ENCODE measurements at regions not wholly inside any gene's neighbourhood (a gene's known extent, or its start where the extent isn't known, plus 50 kb on each side); places are given as distances from the start of the nearest gene placed in this dataset.
"Not testable (repeated sequence)": the region's sequence is repeated elsewhere in the genome, so short reads cannot be mapped to it uniquely, and the experiment has no call there.

GRCh38 chr21:31521515-31521914 is 138.0 kb upstream of the SOD1 start:
- no peaks in the 10 kb centered on the region for H3K9me3 ChIP-seq (replicated peaks; ENCODE audit: control insufficient read depth, low read depth, low read length)
- WGBS (ENCODE audit: insufficient coverage) = no CpG with 5 or more reads among the region's 3 CpGs
- no peak for DNase-seq

GRCh38 chr21:31520561-31521098 is 138.9 kb upstream of the SOD1 start:
- Histone ChIP-seq H3K4me1 (ENCODE audit: control insufficient read depth, insufficient read depth, low read length) (peaks cover 6% of the 10 kb centered on the region), H3K4me3 (ENCODE audit: low read length) (no peak overlapping the region), H3K27me3 (ENCODE audit: control insufficient read depth, insufficient read depth, low read length) (peaks cover 2% of the 10 kb centered on the region), H3K9me3 (replicated peaks; ENCODE audit: control insufficient read depth, low read depth, low read length) (no peaks in the 10 kb centered on the region), H3K27ac (ENCODE audit: low read length) (no peak overlapping the region), H3K36me3 (ENCODE audit: control insufficient read depth, insufficient read depth, low read length) (no peaks in the 10 kb centered on the region)
- DNase-seq = peak; percentile 63
- 13% methylated on average over 4 of the region's 8 CpGs for WGBS (ENCODE audit: insufficient coverage)

More at GRCh38 chr21:31521515-31521914, 138.0 kb upstream of the SOD1 start:
- H3K36me3 ChIP-seq (ENCODE audit: control insufficient read depth, insufficient read depth, low read length) = no peaks in the 10 kb centered on the region
- H3K4me3 ChIP-seq (ENCODE audit: low read length) = no peak overlapping the region
- H3K27ac ChIP-seq (ENCODE audit: low read length) = no peak overlapping the region
- peaks cover 6% of the 10 kb centered on the region for H3K4me1 ChIP-seq (ENCODE audit: control insufficient read depth, insufficient read depth, low read length)
- peaks cover 2% of the 10 kb centered on the region for H3K27me3 ChIP-seq (ENCODE audit: control insufficient read depth, insufficient read depth, low read length)

GRCh38 chr21:31518580-31518979 is 140.9 kb upstream of the SOD1 start:
- H3K4me1 ChIP-seq (ENCODE audit: control insufficient read depth, insufficient read depth, low read length) = peaks cover 6% of the 10 kb centered on the region
- no peak overlapping the region for H3K4me3 ChIP-seq (ENCODE audit: low read length)
- WGBS (ENCODE audit: insufficient coverage) = 57% methylated on average over 1 of the region's 4 CpGs
- no peaks in the 10 kb centered on the region for H3K9me3 ChIP-seq (replicated peaks; ENCODE audit: control insufficient read depth, low read depth, low read length)
- H3K27me3 ChIP-seq (ENCODE audit: control insufficient read depth, insufficient read depth, low read length) = peaks cover 4% of the 10 kb centered on the region
- no peak overlapping the region for H3K27ac ChIP-seq (ENCODE audit: low read length)
- H3K36me3 ChIP-seq (ENCODE audit: control insufficient read depth, insufficient read depth, low read length) = no peaks in the 10 kb centered on the region
- DNase-seq = peak; percentile 35

GRCh38 chr21:31517664-31518414 is 141.7 kb upstream of the SOD1 start:
- Histone ChIP-seq H3K9me3 (replicated peaks; ENCODE audit: control insufficient read depth, low read depth, low read length) (no peaks in the 10 kb centered on the region), H3K4me1 (ENCODE audit: control insufficient read depth, insufficient read depth, low read length) (peaks cover 6% of the 10 kb centered on the region), H3K27ac (ENCODE audit: low read length) (no peak overlapping the region), H3K4me3 (ENCODE audit: low read length) (no peak overlapping the region), H3K36me3 (ENCODE audit: control insufficient read depth, insufficient read depth, low read length) (no peaks in the 10 kb centered on the region), H3K27me3 (ENCODE audit: control insufficient read depth, insufficient read depth, low read length) (peaks cover 4% of the 10 kb centered on the region)
- WGBS (ENCODE audit: insufficient coverage) = 66% methylated on average over 5 of the region's 8 CpGs
- DNase-seq = no peak

GRCh38 chr21:31515253-31515652 is 144.2 kb upstream of the SOD1 start:
- Histone ChIP-seq H3K4me1 (ENCODE audit: control insufficient read depth, insufficient read depth, low read length) (no peaks in the 10 kb centered on the region), H3K27ac (ENCODE audit: low read length) (no peak overlapping the region), H3K36me3 (ENCODE audit: control insufficient read depth, insufficient read depth, low read length) (no peaks in the 10 kb centered on the region), H3K27me3 (ENCODE audit: control insufficient read depth, insufficient read depth, low read length) (peaks cover 4% of the 10 kb centered on the region), H3K4me3 (ENCODE audit: low read length) (no peak overlapping the region), H3K9me3 (replicated peaks; ENCODE audit: control insufficient read depth, low read depth, low read length) (no peaks in the 10 kb centered on the region)
- no peak for DNase-seq
- WGBS (ENCODE audit: insufficient coverage) = 83% methylated on average over 1 of the region's 2 CpGs

- H3K27ac ChIP-seq (ENCODE audit: low read length) = no peak overlapping the region
- H3K4me3 ChIP-seq (ENCODE audit: low read length) = no peak overlapping the region
- DNase-seq = peak; percentile 76
- no peaks in the 10 kb centered on the region for H3K36me3 ChIP-seq (ENCODE audit: control insufficient read depth, insufficient read depth, low read length)
- no peaks in the 10 kb centered on the region for H3K4me1 ChIP-seq (ENCODE audit: control insufficient read depth, insufficient read depth, low read length)
- WGBS (ENCODE audit: insufficient coverage) = 75% methylated on average over 6 of the region's 12 CpGs
- peaks cover 4% of the 10 kb centered on the region for H3K27me3 ChIP-seq (ENCODE audit: control insufficient read depth, insufficient read depth, low read length)
- no peaks in the 10 kb centered on the region for H3K9me3 ChIP-seq (replicated peaks; ENCODE audit: control insufficient read depth, low read depth, low read length)
Observed at GRCh38 chr21:31514598-31514997, 144.9 kb upstream of the SOD1 start.

GRCh38 chr21:31513541-31513940 is 146.0 kb upstream of the SOD1 start:
- not testable (repeated sequence) for H3K36me3 ChIP-seq (ENCODE audit: control insufficient read depth, insufficient read depth, low read length); H3K4me1 ChIP-seq (ENCODE audit: control insufficient read depth, insufficient read depth, low read length); H3K9me3 ChIP-seq (replicated peaks; ENCODE audit: control insufficient read depth, low read depth, low read length); H3K27me3 ChIP-seq (ENCODE audit: control insufficient read depth, insufficient read depth, low read length); H3K27ac ChIP-seq (ENCODE audit: low read length); DNase-seq; H3K4me3 ChIP-seq (ENCODE audit: low read length)
- no CpG with 5 or more reads among the region's 5 CpGs for WGBS (ENCODE audit: insufficient coverage)

- not testable (repeated sequence) for H3K36me3 ChIP-seq (ENCODE audit: control insufficient read depth, insufficient read depth, low read length); H3K4me3 ChIP-seq (ENCODE audit: low read length); H3K27me3 ChIP-seq (ENCODE audit: control insufficient read depth, insufficient read depth, low read length); DNase-seq; H3K27ac ChIP-seq (ENCODE audit: low read length); H3K9me3 ChIP-seq (replicated peaks; ENCODE audit: control insufficient read depth, low read depth, low read length); H3K4me1 ChIP-seq (ENCODE audit: control insufficient read depth, insufficient read depth, low read length)
- 88% methylated on average over 2 of the region's 4 CpGs for WGBS (ENCODE audit: insufficient coverage)
Observed at GRCh38 chr21:31511999-31512398, 147.5 kb upstream of the SOD1 start.

- Histone ChIP-seq H3K27ac (ENCODE audit: low read length) (no peak overlapping the region), H3K4me3 (ENCODE audit: low read length) (no peak overlapping the region), H3K27me3 (ENCODE audit: control insufficient read depth, insufficient read depth, low read length) (peaks cover 2% of the 10 kb centered on the region), H3K9me3 (replicated peaks; ENCODE audit: control insufficient read depth, low read depth, low read length) (no peaks in the 10 kb centered on the region), H3K36me3 (ENCODE audit: control insufficient read depth, insufficient read depth, low read length) (no peaks in the 10 kb centered on the region), H3K4me1 (ENCODE audit: control insufficient read depth, insufficient read depth, low read length) (no peaks in the 10 kb centered on the region)
- no peak for DNase-seq
- 93% methylated on average over 6 of the region's 7 CpGs for WGBS (ENCODE audit: insufficient coverage)
Observed at GRCh38 chr21:31511258-31511657, 148.2 kb upstream of the SOD1 start.

GRCh38 chr21:31509194-31510017 is 150.1 kb upstream of the SOD1 start:
- Histone ChIP-seq H3K4me1 (ENCODE audit: control insufficient read depth, insufficient read depth, low read length) (no peaks in the 10 kb centered on the region), H3K27me3 (ENCODE audit: control insufficient read depth, insufficient read depth, low read length) (no peaks in the 10 kb centered on the region), H3K36me3 (ENCODE audit: control insufficient read depth, insufficient read depth, low read length) (no peaks in the 10 kb centered on the region), H3K27ac (ENCODE audit: low read length) (no peak overlapping the region), H3K9me3 (replicated peaks; ENCODE audit: control insufficient read depth, low read depth, low read length) (no peaks in the 10 kb centered on the region), H3K4me3 (ENCODE audit: low read length) (no peak overlapping the region)
- 62% methylated on average over 9 of the region's 14 CpGs for WGBS (ENCODE audit: insufficient coverage)
- DNase-seq = no peak
